ENCODE measurements at regions not wholly inside any gene's neighbourhood (a gene's known extent, or its start where the extent isn't known, plus 50 kb on each side); places are given as distances from the start of the nearest gene placed in this dataset.

GRCh38 chr7:88599528-88599927, 160.0 kb upstream of the ZNF804B start:
- no peak for ATAC-seq
- no peak for TF ChIP-seq PATZ1 (CRISPR knock-in tag; IDR thresholded peaks at IDR 0.05; ENCODE audit: borderline replicate concordance)
- TF ChIP-seq OSR1 (CRISPR knock-in tag; IDR thresholded peaks at IDR 0.05) = no peak
- no peak for TF ChIP-seq GLIS3 (CRISPR knock-in tag; IDR thresholded peaks at IDR 0.05)
- TF ChIP-seq ISL1 (CRISPR knock-in tag; IDR thresholded peaks at IDR 0.05) = no peak
- no peak for TF ChIP-seq ZFP3 (CRISPR knock-in tag; IDR thresholded peaks at IDR 0.05)
- no peak for TF ChIP-seq CSDC2 (CRISPR knock-in tag; IDR thresholded peaks at IDR 0.05)
- TF ChIP-seq CREB5 (CRISPR knock-in tag; IDR thresholded peaks at IDR 0.05; ENCODE audit: low read depth) = no peak
- TF ChIP-seq ZNF70 (CRISPR knock-in tag; IDR thresholded peaks at IDR 0.05) = no peak
- TF ChIP-seq RARB (CRISPR knock-in tag; IDR thresholded peaks at IDR 0.05) = no peak
- no peak for TF ChIP-seq ZNF565 (CRISPR knock-in tag; conservative IDR thresholded peaks at IDR 0.05; ENCODE audit: low read depth)
- no peak for TF ChIP-seq ZFP30 (CRISPR knock-in tag; IDR thresholded peaks at IDR 0.05)

- TF ChIP-seq ZFP30 (CRISPR knock-in tag; IDR thresholded peaks at IDR 0.05) (no peak), SNAI2 (CRISPR knock-in tag; IDR thresholded peaks at IDR 0.05) (no peak), PPARA (CRISPR knock-in tag; IDR thresholded peaks at IDR 0.05; ENCODE audit: borderline replicate concordance) (no peak), GLIS3 (CRISPR knock-in tag; IDR thresholded peaks at IDR 0.05) (no peak), PATZ1 (CRISPR knock-in tag; IDR thresholded peaks at IDR 0.05; ENCODE audit: borderline replicate concordance) (no peak), ZC3H10 (CRISPR knock-in tag; IDR thresholded peaks at IDR 0.05) (no peak), ZNF70 (CRISPR knock-in tag; IDR thresholded peaks at IDR 0.05) (no peak), TSHZ2 (CRISPR knock-in tag; IDR thresholded peaks at IDR 0.05) (no peak), ARNTL (CRISPR knock-in tag; IDR thresholded peaks at IDR 0.05; ENCODE audit: borderline replicate concordance, low read depth) (no peak), ISL1 (CRISPR knock-in tag; IDR thresholded peaks at IDR 0.05) (no peak), CSRNP3 (CRISPR knock-in tag; IDR thresholded peaks at IDR 0.05) (no peak), OSR1 (CRISPR knock-in tag; IDR thresholded peaks at IDR 0.05) (no peak), POU6F1 (CRISPR knock-in tag; IDR thresholded peaks at IDR 0.05; ENCODE audit: borderline replicate concordance, low read depth) (no peak), ZNF565 (CRISPR knock-in tag; conservative IDR thresholded peaks at IDR 0.05; ENCODE audit: low read depth) (no peak)
- no peak for ATAC-seq
Measured at GRCh38 chr7:88597941-88598425, 161.5 kb upstream of the ZNF804B start.

- ATAC-seq = no peak
- no peak for TF ChIP-seq CSDC2 (CRISPR knock-in tag; IDR thresholded peaks at IDR 0.05)
- no peak for TF ChIP-seq TSHZ2 (CRISPR knock-in tag; IDR thresholded peaks at IDR 0.05)
- TF ChIP-seq SNAI2 (CRISPR knock-in tag; IDR thresholded peaks at IDR 0.05) = no peak
- no peak for TF ChIP-seq ZNF565 (CRISPR knock-in tag; conservative IDR thresholded peaks at IDR 0.05; ENCODE audit: low read depth)
- TF ChIP-seq PPARA (CRISPR knock-in tag; IDR thresholded peaks at IDR 0.05; ENCODE audit: borderline replicate concordance) = no peak
- no peak for TF ChIP-seq ARNTL (CRISPR knock-in tag; IDR thresholded peaks at IDR 0.05; ENCODE audit: borderline replicate concordance, low read depth)
Measured at GRCh38 chr7:88590963-88591362, 168.5 kb upstream of the ZNF804B start.

Measured in SK-N-SH treated with all-trans-retinoic acid at 6 μM for 48 hours (cell line).